BLaER1 (cell line): ENCODE measurements at regions not wholly inside any gene's neighbourhood (a gene's known extent, or its start where the extent isn't known, plus 50 kb on each side); places are given as distances from the start of the nearest gene placed in this dataset.

Experiments used
- H3K27ac ChIP-seq: shearing (Covaris generic); formaldehyde crosslinking; 2 replicates; pipeline ENCODE4 v1.8.1; 2022
- H3K27me3 ChIP-seq: shearing (Covaris generic); formaldehyde crosslinking; 2 replicates; pipeline ENCODE4 v1.8.1; 2022
- H3K36me3 ChIP-seq: shearing (Covaris generic); formaldehyde crosslinking; 2 replicates; pipeline ENCODE4 v1.8.1; 2022
- H3K4me1 ChIP-seq: shearing (Covaris generic); formaldehyde crosslinking; 2 replicates; pipeline ENCODE4 v1.8.1; 2022
- H3K4me2 ChIP-seq: shearing (Covaris generic); formaldehyde crosslinking; 2 replicates; pipeline ENCODE4 v1.8.1; 2022
- H3K4me3 ChIP-seq: shearing (Covaris generic); formaldehyde crosslinking; 2 replicates; pipeline ENCODE4 v1.8.1; 2022
- H3K9ac ChIP-seq: shearing (Covaris generic); formaldehyde crosslinking; 2 replicates; pipeline ENCODE4 v1.8.1; 2022
- H3K9me3 ChIP-seq: shearing (Covaris generic); formaldehyde crosslinking; 2 replicates; pipeline ENCODE4 v1.8.1; 2022
- H4K20me1 ChIP-seq: shearing (Covaris generic); formaldehyde crosslinking; 2 replicates; pipeline ENCODE4 v1.8.1; 2022
- Cebpa-rat ChIP-seq: shearing (Covaris generic); IDR thresholded peaks from 2 replicates; pipeline ENCODE4 v1.8.1; 2022

DNA sequence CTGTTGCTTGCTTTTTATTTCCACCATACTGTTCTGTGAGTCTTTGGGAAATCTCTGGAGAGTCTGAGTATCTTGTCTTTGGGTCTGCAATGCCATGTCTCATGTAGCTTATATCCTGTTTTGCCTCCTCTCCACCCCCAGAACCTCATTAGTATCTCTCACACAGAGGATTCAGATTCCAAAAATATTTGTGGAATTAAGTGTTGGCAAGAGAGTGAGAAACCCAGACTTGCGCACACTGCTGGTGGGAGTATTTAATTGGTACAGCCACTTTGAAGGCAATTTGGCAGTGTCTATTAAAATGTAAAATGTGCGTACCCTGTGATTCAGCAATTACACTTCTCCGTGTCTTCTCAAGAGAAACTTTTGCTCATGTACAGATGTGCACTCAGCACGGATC, 68.6 kb downstream of the ZNF621 start:
- H4K20me1 ChIP-seq, result no peaks in the 10 kb centered on the region
- no peak overlapping the region for H3K27ac ChIP-seq
- no peak for TF ChIP-seq Cebpa-rat
- no peak overlapping the region for H3K4me2 ChIP-seq
- H3K4me1 ChIP-seq, result no peaks in the 10 kb centered on the region
- no peaks in the 10 kb centered on the region for H3K9me3 ChIP-seq
- no peak overlapping the region for H3K9ac ChIP-seq
- no peak overlapping the region for H3K4me3 ChIP-seq
- H3K27me3 ChIP-seq, result no peaks in the 10 kb centered on the region; the same call in 1 of the 2 replicates
- H3K36me3 ChIP-seq, result no peaks in the 10 kb centered on the region

- H3K9me3 ChIP-seq, result no peaks in the 10 kb centered on the region
- TF ChIP-seq Cebpa-rat, result no peak
- no peaks in the 10 kb centered on the region for H4K20me1 ChIP-seq
- H3K4me1 ChIP-seq, result no peaks in the 10 kb centered on the region
- no peak overlapping the region for H3K4me3 ChIP-seq
- no peak overlapping the region for H3K4me2 ChIP-seq
- H3K27ac ChIP-seq, result no peak overlapping the region
- no peaks in the 10 kb centered on the region for H3K36me3 ChIP-seq
- H3K27me3 ChIP-seq, result no peaks in the 10 kb centered on the region
- H3K9ac ChIP-seq, result no peak overlapping the region
Observed at GRCh38 chr3:40597441-40597840, 72.7 kb downstream of the ZNF621 start.

DNA sequence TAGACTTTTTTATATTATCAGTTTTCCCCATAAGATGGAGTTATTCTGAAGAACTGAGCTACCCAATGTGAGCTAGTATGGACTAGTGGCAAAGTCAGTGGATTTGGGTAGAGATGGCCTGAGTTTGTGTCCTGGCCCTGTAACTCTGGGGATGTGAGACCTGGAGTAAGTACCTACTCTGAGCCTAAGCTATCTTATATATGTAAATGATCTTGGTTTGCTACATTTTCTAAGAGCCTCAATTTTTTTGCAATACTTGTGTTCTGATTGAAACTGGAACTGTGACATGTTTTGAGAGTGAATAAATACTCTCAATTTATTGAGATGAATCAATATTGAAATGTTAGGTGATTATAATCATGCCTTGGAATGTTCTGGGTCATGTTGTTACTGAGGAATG, 73.6 kb downstream of the ZNF621 start:
- Histone ChIP-seq H3K27me3 (no peaks in the 10 kb centered on the region), H3K36me3 (no peaks in the 10 kb centered on the region), H3K4me1 (no peaks in the 10 kb centered on the region), H3K9me3 (no peaks in the 10 kb centered on the region), H3K9ac (no peak overlapping the region), H3K4me2 (no peak overlapping the region), H3K4me3 (no peak overlapping the region), H3K27ac (no peak overlapping the region), H4K20me1 (no peaks in the 10 kb centered on the region)
- TF ChIP-seq Cebpa-rat, result no peak

DNA sequence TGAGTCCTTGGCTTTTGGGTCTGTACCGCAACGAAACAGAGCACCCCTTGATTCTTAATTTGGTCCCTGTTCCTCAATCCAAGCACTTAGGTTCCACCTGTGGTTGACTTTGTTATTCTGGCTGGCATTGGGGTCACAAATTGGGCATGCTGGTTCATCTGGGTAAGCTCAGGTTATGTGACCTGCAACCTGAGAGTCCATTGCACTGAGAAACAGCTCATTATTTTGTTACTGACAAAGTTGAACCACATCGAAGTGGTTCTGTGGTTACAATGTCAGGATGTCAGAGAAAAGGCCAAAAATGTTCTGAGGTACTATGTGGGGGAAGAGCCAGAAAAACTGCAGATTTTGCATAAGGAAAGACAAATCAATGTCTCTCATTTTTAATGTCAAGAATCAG, 74.2 kb downstream of the ZNF621 start:
- Histone ChIP-seq H3K4me2 (no peak overlapping the region), H4K20me1 (no peaks in the 10 kb centered on the region), H3K4me3 (no peak overlapping the region), H3K4me1 (no peaks in the 10 kb centered on the region), H3K9me3 (no peaks in the 10 kb centered on the region), H3K27ac (no peak overlapping the region), H3K36me3 (no peaks in the 10 kb centered on the region), H3K27me3 (no peaks in the 10 kb centered on the region), H3K9ac (no peak overlapping the region)
- no peak for TF ChIP-seq Cebpa-rat

- TF ChIP-seq Cebpa-rat, result no peak
- H3K4me3 ChIP-seq, result no peak overlapping the region
- H3K9me3 ChIP-seq, result no peaks in the 10 kb centered on the region
- H3K4me2 ChIP-seq, result no peak overlapping the region
- no peaks in the 10 kb centered on the region for H4K20me1 ChIP-seq
- H3K27ac ChIP-seq, result no peak overlapping the region
- no peaks in the 10 kb centered on the region for H3K4me1 ChIP-seq
- no peaks in the 10 kb centered on the region for H3K36me3 ChIP-seq
- no peaks in the 10 kb centered on the region for H3K27me3 ChIP-seq
- H3K9ac ChIP-seq, result no peak overlapping the region
Observed at GRCh38 chr3:40602778-40603385, 78.1 kb downstream of the ZNF621 start.

- H3K27me3 ChIP-seq, result no peaks in the 10 kb centered on the region
- no peak overlapping the region for H3K4me3 ChIP-seq
- no peak overlapping the region for H3K4me2 ChIP-seq
- H3K4me1 ChIP-seq, result no peaks in the 10 kb centered on the region
- no peak overlapping the region for H3K9ac ChIP-seq
- H4K20me1 ChIP-seq, result no peaks in the 10 kb centered on the region
- no peak overlapping the region for H3K27ac ChIP-seq
- no peak for TF ChIP-seq Cebpa-rat
- H3K9me3 ChIP-seq, result no peaks in the 10 kb centered on the region
- H3K36me3 ChIP-seq, result no peaks in the 10 kb centered on the region
Observed at GRCh38 chr3:40605960-40606359, 81.2 kb downstream of the ZNF621 start.

DNA sequence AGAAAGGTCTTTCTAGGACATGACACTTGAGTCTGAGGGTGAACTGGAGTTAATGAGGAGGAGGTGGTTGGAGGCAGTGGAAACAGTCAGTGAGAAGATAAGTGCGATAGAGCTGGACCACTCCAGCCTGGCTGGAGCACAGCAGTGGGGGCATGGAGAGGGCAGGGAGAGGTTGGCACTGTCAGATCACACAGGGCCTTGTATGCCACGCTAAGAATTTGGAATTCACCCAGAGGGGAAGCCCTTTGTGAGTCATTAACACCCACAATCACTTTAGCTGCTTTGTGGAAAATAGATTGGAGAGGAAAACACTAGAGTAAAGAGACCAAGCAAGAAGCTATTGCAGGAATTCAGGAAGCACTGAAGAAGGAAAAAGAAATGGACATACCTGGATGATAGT, 83.3 kb downstream of the ZNF621 start:
- no peaks in the 10 kb centered on the region for H3K36me3 ChIP-seq

DNA sequence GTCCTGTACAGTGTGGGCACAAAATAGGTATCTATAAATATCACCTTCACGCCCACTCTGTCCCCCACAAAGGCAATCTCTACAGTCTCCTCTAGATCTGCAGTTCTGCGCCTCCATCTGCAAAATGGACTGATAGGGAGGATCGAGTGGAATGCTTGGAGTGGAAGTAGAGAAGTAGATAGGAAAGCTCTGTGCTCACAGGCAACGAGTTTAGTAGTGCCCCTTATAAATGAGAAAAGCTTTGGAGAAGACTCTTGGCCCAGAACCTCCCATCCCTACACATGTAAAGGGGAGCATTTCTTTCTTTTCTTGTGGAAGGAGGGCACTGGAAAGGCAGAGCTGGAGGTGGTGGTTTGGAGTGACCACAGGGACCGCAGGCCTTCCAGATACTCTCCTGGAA, 88.5 kb downstream of the ZNF621 start:
- H3K27ac ChIP-seq, result no peak overlapping the region
- no peak for TF ChIP-seq Cebpa-rat

More for the DNA sequence above, 83.3 kb downstream of the ZNF621 start:
- no peak overlapping the region for H3K4me3 ChIP-seq
- H4K20me1 ChIP-seq, result no peaks in the 10 kb centered on the region
- TF ChIP-seq Cebpa-rat, result no peak
- no peak overlapping the region for H3K4me2 ChIP-seq
- H3K9ac ChIP-seq, result no peak overlapping the region
- no peak overlapping the region for H3K27ac ChIP-seq
- H3K27me3 ChIP-seq, result peaks cover 2% of the 10 kb centered on the region; the same call in 1 of the 2 replicates
- no peaks in the 10 kb centered on the region for H3K9me3 ChIP-seq
- peaks cover 10% of the 10 kb centered on the region for H3K4me1 ChIP-seq

DNA sequence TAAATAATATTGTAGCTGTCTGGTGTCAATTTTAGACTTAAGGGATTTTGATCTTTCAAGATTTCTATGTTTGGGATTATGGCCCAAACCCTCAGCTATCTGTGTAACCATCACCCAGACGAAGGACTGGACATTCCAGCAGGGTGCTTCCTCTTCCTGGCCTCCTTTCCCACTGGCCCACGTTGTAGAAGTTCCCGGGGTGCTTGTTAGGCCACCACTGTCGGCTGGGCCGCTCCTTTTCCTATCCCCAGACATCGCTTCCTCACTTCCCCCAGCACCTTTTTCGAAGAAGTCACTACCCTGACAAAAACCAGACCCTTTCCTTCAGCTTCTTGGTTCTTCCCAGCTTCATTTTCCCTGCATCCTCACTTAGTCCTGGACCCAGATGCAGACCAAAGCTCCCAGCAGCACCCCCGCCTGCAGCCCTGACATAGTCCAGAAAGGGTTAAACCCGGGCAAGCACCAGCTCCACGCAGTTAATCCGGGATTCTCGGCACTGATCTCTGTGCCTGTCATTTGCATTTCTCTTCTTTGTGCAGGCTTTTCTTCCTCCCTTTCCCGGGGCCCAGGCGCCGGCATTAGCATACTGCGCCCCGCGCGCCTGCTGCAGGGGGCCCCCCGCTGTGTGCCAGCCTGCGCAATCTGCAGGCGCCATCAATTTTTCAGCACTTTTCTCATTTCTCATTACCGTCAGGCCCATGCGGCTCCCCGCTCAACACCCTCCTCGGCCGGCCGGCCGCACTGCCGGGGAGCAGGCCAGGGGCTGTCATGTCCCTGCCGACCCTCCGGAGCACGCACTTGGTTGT, 90.6 kb downstream of the ZNF621 start:
- Histone ChIP-seq H3K9ac (no peak overlapping the region), H3K27ac (no peak overlapping the region)
- TF ChIP-seq Cebpa-rat, result no peak

More for the DNA sequence above, 88.5 kb downstream of the ZNF621 start:
- Histone ChIP-seq H3K9me3 (no peaks in the 10 kb centered on the region), H3K4me3 (no peak overlapping the region), H3K9ac (no peak overlapping the region), H4K20me1 (no peaks in the 10 kb centered on the region), H3K36me3 (no peaks in the 10 kb centered on the region), H3K4me1 (peaks cover 14% of the 10 kb centered on the region), H3K27me3 (peaks cover 9% of the 10 kb centered on the region; the same call in 1 of the 2 replicates), H3K4me2 (peak overlapping the region; percentile 71)

GRCh38 chr3:40615918-40616819, 91.4 kb downstream of the ZNF621 start:
- Histone ChIP-seq H3K4me3 (no peak overlapping the region), H4K20me1 (no peaks in the 10 kb centered on the region), H3K27me3 (peaks cover 9% of the 10 kb centered on the region; the same call in 1 of the 2 replicates), H3K9me3 (no peaks in the 10 kb centered on the region), H3K4me2 (no peak overlapping the region), H3K36me3 (no peaks in the 10 kb centered on the region), H3K27ac (no peak overlapping the region), H3K9ac (no peak overlapping the region), H3K4me1 (peaks cover 14% of the 10 kb centered on the region)
- TF ChIP-seq Cebpa-rat, result no peak

More for the DNA sequence above, 90.6 kb downstream of the ZNF621 start:
- Histone ChIP-seq H3K4me1 (peaks cover 14% of the 10 kb centered on the region), H3K4me2 (no peak overlapping the region), H3K27me3 (peaks cover 9% of the 10 kb centered on the region; the same call in 1 of the 2 replicates), H3K9me3 (no peaks in the 10 kb centered on the region), H3K4me3 (no peak overlapping the region), H3K36me3 (no peaks in the 10 kb centered on the region), H4K20me1 (no peaks in the 10 kb centered on the region)
